Stimulated activated CD8-positive, alpha-beta memory T cell treated with anti-CD3 and anti-CD28 coated beads, Interleukin-15, amount 100 ng/mL, for 4 hours (primary cell): ENCODE measurements at regions not wholly inside any gene's neighbourhood (a gene's known extent, or its start where the extent isn't known, plus 50 kb on each side); places are given as distances from the start of the nearest gene placed in this dataset.

Experiments
- DNase-seq, 2 donors: peaks; one replicate each; pipeline ENCODE4 v3.0.0-alpha.2; 2020; ENCODE audit warnings: low read depth in 2 of 2

- no peak for DNase-seq
Observed at GRCh38 chr6:138607478-138608433, 108.5 kb upstream of the NHSL1 start.

DNA sequence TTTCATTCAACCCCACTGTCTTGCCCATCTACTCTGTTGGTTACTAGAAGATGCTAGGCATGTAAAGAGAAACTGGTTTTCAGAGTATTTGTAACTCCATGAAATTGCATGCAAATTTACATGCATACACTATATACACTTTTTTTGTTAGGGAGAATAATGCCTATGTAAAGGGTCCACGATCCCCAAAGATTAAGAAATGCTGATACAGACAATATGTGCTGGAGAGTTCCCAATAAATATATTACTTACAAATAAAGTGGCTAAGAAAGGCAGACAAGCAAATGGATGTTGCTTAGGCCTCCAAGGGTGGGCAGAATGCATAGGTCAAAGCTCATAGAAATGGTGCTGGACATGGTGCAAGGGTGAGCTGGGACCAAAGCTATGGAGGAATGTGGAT, 109.6 kb upstream of the NHSL1 start:
- no peak for DNase-seq

DNA sequence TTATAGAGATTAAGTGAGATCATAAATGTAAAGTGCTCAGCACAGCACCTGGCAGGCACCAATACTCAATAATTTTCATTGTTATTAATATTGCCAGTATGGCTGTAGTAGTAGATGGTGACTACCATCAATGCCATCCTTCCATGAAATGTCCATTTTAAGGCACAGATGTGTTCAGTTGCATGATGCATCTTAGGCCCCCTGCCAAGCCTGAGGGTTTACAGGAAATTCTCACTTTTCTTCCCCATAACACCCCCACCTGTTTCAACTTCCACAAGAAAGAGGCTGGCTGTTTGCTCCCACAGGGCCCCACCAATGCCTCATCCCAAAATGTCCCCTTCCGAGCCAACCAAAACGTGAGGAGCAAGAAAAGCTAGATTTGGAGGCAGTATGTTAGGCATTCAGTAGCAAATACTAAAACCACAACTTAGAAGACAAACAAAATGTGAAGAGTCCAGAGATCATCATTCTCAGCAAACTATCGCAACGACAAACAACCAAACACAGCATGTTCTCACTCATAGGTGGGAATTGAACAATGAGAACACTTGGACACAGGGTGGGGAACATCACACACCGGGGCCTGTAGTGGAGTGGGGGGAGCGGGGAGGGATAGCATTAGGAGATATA, 110.6 kb upstream of the NHSL1 start:
- no peak for DNase-seq

DNA sequence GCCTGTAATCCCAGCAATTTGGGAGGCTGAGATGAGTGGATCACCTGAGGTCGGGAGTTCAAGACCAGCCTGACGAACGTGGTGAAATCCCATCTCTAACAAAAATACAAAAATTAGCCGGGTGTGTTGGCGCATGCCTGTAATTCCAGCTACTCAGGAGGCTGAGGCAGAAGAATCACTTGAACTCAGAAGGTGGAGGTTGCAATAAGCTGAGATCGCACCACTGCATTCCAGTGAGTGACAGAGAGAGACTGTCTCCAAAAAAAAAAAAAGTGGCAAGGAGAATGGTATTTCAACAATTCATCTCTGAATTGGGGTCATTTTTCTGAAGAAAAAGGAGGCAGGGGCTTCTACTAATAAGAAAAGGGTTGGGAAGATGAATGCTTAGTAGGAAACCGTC, 111.5 kb upstream of the NHSL1 start:
- no peak for DNase-seq

GRCh38 chr6:138614151-138614550, 114.9 kb upstream of the NHSL1 start:
- DNase-seq: no peak

GRCh38 chr6:138618168-138618567, 118.9 kb upstream of the NHSL1 start:
- no peak for DNase-seq

DNA sequence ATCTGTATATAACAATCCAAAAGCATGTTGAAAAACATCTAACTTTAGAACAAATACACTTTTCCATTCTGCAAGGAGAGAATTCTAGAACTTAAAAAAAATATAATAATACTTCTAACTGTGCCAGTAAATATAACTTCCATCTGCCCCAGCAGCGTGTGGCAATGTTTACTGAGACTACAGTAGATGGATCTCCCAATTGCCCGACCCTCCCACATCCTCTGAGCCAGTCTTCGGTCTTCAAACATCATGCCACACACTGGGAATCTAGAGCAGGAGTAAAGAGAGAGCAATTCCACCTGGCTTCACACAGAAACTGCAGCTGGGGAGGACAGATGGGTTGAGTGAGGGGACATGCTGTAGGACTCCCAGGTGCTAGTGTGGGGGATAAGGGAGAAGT, 121.3 kb upstream of the NHSL1 start:
- no peak for DNase-seq

DNA sequence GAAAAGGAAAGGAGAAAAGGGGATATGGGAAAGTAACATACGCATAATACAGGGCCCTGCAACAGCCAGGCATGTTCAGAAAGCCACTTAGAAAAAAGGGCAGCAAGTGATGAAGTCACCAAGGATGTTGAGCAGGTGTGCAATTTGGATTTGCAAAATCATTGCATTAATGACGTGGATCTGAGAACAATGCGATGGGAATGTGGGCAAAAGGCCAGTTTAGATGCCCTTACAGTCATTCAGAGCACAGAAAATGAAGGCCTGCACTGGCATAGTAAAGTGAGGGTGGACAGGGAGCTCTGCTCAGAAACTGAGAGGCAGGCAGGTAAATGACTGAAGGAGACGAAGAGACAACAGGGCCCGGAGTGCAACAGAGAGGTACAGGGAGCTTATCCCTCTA, 123.7 kb upstream of the NHSL1 start:
- DNase-seq: no peak

- DNase-seq: no peak
Observed at GRCh38 chr6:138631566-138631965, 132.3 kb upstream of the NHSL1 start.

DNA sequence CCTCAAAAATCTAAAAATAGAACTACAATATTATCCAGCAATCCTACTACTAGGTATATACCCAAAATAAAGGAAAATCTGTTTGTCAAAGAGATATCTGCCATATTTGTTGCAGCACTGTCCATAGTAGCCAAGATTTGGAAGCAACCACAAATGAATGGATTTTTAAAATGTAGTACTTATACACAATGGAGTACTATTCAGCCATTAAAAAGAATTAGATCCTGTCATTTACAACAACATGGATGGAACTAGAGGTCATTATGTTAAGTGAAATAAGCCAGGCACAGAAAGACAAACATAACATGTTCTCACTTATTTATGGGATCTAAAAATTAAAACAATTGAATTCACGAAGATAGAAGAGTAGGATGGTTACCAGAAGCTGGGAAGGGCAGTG, 135.7 kb upstream of the CCDC28A start:
- no peak for DNase-seq

DNA sequence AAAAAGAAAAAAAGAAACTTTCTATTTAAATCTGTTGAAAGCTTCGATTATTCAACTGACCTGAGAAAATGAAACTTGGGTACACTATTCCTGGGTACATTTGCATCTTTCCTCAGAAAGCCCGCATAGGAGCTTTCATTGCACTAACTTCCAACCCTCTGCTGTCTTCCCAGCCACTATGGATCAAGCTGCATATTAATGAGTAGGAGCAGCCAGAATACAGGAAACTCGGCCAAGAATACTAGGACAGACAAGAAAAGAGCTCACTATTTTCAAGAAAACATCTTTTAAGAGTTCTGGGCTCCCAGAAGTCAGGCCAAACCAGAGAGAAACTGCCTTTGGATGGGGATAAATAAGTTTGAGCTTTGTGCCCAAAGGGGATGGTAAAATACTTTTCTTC, 135.0 kb upstream of the CCDC28A start:
- no peak for DNase-seq

- DNase-seq: no peak
Observed at GRCh38 chr6:138640028-138640427, 133.5 kb upstream of the CCDC28A start.

GRCh38 chr6:138643210-138643609, 130.4 kb upstream of the CCDC28A start:
- DNase-seq: no peak

GRCh38 chr6:138645976-138646640, 127.5 kb upstream of the CCDC28A start:
- DNase-seq: no peak

DNA sequence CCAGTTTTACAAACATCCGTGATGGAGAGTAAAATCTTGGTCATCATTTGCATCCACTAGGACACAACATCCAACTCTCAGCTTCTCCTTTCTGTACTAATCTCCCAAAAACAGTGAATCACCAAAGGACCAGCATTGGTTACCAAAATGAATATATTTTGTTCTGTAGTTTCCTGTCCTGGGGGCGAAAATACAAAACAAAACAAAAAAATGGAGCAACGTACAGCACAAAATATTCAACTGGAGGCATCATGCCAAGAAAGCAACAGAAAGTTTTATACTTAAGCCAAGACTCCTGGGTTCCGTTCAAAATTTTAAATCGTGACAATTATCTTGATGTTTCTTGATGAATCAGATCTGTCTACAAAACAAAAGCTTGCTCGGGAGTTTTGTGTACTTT, 126.6 kb upstream of the CCDC28A start:
- DNase-seq: no peak

DNA sequence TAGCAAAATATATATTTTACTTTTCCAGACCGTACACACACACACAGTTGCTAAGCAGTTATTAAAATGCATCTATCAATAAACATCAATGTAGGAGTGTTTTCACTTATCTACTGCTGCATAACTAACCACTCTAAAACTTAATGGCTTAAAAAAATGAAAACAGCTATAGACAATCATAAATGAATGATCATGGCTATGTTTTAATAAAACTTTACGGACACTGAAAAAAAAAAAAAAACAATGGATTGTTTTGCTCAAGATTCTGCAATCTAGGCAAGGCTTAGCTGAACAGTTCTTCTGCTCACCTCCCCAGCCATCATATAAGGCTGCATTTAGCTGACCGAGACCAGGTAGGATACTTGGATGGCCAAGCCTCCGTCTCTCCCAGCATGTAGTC, 125.4 kb upstream of the CCDC28A start:
- DNase-seq: no peak

GRCh38 chr6:138651491-138651890, 122.1 kb upstream of the CCDC28A start:
- no peak for DNase-seq

GRCh38 chr6:138652824-138653223, 120.7 kb upstream of the CCDC28A start:
- no peak for DNase-seq

GRCh38 chr6:138653435-138653834, 120.1 kb upstream of the CCDC28A start:
- no peak for DNase-seq

- DNase-seq: no peak
Observed at GRCh38 chr6:138654715-138655634, 118.6 kb upstream of the CCDC28A start.

- DNase-seq: no peak
Observed at GRCh38 chr6:138655828-138656227, 117.7 kb upstream of the CCDC28A start.
